ENCODE measurements at regions not wholly inside any gene's neighbourhood (a gene's known extent, or its start where the extent isn't known, plus 50 kb on each side); places are given as distances from the start of the nearest gene placed in this dataset.

DNA sequence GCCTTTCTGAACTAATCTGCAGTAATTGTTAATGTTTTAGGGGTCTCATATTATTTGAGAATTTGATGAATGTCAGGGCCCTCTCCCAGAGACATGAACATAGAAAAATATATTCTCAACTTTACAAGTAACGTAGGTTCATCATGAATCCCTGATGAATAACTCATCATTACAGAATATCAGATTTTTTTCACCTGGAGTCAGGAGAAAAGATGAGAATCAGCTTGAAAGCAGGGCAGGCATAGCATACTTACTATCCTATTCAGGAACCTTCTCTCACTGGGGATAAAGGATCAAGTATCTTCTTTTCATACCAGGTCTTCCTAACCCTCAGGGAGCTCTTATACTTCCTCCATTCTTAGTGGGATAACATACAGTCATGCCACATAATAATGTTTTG is 552.6 kb upstream of the TBL1XR1 start:
- H3K9ac ChIP-seq (ENCODE audit: low read length), result no peak overlapping the region
- H2AFZ ChIP-seq (ENCODE audit: low read length), result no peak overlapping the region
- no peak overlapping the region for H3K4me3 ChIP-seq (ENCODE audit: low read length)
- no peak overlapping the region for H3K4me2 ChIP-seq (ENCODE audit: low read depth, low read length)
- H4K20me1 ChIP-seq (ENCODE audit: insufficient read depth, low read length), result no peaks in the 10 kb centered on the region
- no peak for DNase-seq
- H3F3A ChIP-seq (ENCODE audit: insufficient read depth, low read length), result no peaks in the 10 kb centered on the region
- no peaks in the 10 kb centered on the region for H3K79me2 ChIP-seq (ENCODE audit: low read length)
- H3K36me3 ChIP-seq (replicated peaks; ENCODE audit: insufficient read depth, low read length), result no peaks in the 10 kb centered on the region
- no peaks in the 10 kb centered on the region for H3K9me3 ChIP-seq (replicated peaks; ENCODE audit: insufficient read depth, low read length)
- TF ChIP-seq EZH2 (optimal IDR thresholded peaks at IDR 0.05; ENCODE audit: low read depth, low read length), result no peak
- no peaks in the 10 kb centered on the region for H3K4me1 ChIP-seq (ENCODE audit: low read length)
- no peaks in the 10 kb centered on the region for H3K9me2 ChIP-seq (replicated peaks; ENCODE audit: insufficient read depth, low read length)
- no peaks in the 10 kb centered on the region for H3K27me3 ChIP-seq (replicated peaks; ENCODE audit: insufficient read depth, low read length)
- H3K27ac ChIP-seq (ENCODE audit: low read length), result no peak overlapping the region

DNA sequence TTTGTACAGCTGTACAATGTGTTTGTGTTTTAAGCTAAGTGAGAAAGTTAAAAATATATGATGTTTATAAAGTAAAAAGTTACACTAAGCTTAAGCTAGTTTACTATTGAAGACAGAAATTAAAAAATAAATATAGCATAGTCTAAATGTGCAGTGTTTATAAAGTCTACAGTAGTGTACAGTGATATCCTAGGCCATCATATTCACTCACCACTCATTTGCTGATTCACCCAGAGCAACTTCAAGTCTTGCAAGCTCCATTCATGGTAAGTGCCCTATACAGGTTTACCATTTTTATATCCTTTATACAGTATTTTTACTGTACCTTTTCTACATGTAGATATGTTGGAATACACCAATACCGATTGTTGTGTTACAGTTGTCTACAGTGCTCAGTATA is 553.2 kb upstream of the TBL1XR1 start:
- Histone ChIP-seq H3K4me1 (ENCODE audit: low read length) (no peaks in the 10 kb centered on the region), H4K20me1 (ENCODE audit: insufficient read depth, low read length) (no peaks in the 10 kb centered on the region), H3K4me3 (ENCODE audit: low read length) (no peak overlapping the region), H3K79me2 (ENCODE audit: low read length) (no peaks in the 10 kb centered on the region), H3K4me2 (ENCODE audit: low read depth, low read length) (no peak overlapping the region), H3F3A (ENCODE audit: insufficient read depth, low read length) (no peaks in the 10 kb centered on the region), H2AFZ (ENCODE audit: low read length) (no peak overlapping the region), H3K27me3 (replicated peaks; ENCODE audit: insufficient read depth, low read length) (no peaks in the 10 kb centered on the region), H3K36me3 (replicated peaks; ENCODE audit: insufficient read depth, low read length) (no peaks in the 10 kb centered on the region), H3K9me3 (replicated peaks; ENCODE audit: insufficient read depth, low read length) (no peaks in the 10 kb centered on the region), H3K27ac (ENCODE audit: low read length) (no peak overlapping the region), H3K9me2 (replicated peaks; ENCODE audit: insufficient read depth, low read length) (no peaks in the 10 kb centered on the region), H3K9ac (ENCODE audit: low read length) (no peak overlapping the region)
- no peak for DNase-seq
- TF ChIP-seq EZH2phosphoT487 (IDR thresholded peaks at IDR 0.05; ENCODE audit: low read length) (no peak), EZH2 (optimal IDR thresholded peaks at IDR 0.05; ENCODE audit: low read depth, low read length) (no peak)
- TF ChIP-seq, protein P1, sequence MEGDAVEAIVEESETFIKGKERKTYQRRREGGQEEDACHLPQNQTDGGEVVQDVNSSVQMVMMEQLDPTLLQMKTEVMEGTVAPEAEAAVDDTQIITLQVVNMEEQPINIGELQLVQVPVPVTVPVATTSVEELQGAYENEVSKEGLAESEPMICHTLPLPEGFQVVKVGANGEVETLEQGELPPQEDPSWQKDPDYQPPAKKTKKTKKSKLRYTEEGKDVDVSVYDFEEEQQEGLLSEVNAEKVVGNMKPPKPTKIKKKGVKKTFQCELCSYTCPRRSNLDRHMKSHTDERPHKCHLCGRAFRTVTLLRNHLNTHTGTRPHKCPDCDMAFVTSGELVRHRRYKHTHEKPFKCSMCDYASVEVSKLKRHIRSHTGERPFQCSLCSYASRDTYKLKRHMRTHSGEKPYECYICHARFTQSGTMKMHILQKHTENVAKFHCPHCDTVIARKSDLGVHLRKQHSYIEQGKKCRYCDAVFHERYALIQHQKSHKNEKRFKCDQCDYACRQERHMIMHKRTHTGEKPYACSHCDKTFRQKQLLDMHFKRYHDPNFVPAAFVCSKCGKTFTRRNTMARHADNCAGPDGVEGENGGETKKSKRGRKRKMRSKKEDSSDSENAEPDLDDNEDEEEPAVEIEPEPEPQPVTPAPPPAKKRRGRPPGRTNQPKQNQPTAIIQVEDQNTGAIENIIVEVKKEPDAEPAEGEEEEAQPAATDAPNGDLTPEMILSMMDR (IDR thresholded peaks at IDR 0.05; ENCODE audit: low read length), result no peak

DNA sequence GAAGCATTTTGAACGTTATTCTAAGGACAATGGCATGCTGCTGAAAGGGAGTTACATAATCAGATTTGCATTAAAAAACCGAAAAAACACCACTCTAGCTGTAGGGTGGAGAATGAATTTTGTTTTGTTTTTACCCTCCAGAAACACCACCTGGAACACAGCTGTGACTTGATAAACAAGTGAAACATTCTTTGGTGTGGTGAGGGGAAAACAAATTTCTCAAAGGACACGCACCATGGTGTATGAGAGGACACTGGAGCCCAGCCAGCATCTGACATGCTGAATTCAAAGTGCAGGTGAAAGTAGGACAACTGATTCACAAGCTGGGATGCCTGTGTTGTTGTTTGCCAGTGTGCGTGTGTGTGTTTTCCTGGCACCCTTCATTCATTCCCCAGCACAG is 554.5 kb upstream of the TBL1XR1 start:
- Histone ChIP-seq H3K4me3 (ENCODE audit: low read length) (no peak overlapping the region), H3K27ac (ENCODE audit: low read length) (no peak overlapping the region), H3K4me1 (ENCODE audit: low read length) (no peaks in the 10 kb centered on the region), H3K27me3 (replicated peaks; ENCODE audit: insufficient read depth, low read length) (no peaks in the 10 kb centered on the region), H3K79me2 (ENCODE audit: low read length) (no peaks in the 10 kb centered on the region), H3K9me3 (replicated peaks; ENCODE audit: insufficient read depth, low read length) (no peaks in the 10 kb centered on the region), H3K9ac (ENCODE audit: low read length) (no peak overlapping the region), H4K20me1 (ENCODE audit: insufficient read depth, low read length) (no peaks in the 10 kb centered on the region), H2AFZ (ENCODE audit: low read length) (no peak overlapping the region), H3F3A (ENCODE audit: insufficient read depth, low read length) (no peaks in the 10 kb centered on the region), H3K9me2 (replicated peaks; ENCODE audit: insufficient read depth, low read length) (no peaks in the 10 kb centered on the region), H3K4me2 (ENCODE audit: low read depth, low read length) (no peak overlapping the region), H3K36me3 (replicated peaks; ENCODE audit: insufficient read depth, low read length) (no peaks in the 10 kb centered on the region)
- DNase-seq, result no peak
- TF ChIP-seq EZH2phosphoT487 (IDR thresholded peaks at IDR 0.05; ENCODE audit: low read length), result no peak
- TF ChIP-seq, protein P1 (IDR thresholded peaks at IDR 0.05; ENCODE audit: low read length), result no peak
- TF ChIP-seq EZH2 (optimal IDR thresholded peaks at IDR 0.05; ENCODE audit: low read depth, low read length), result no peak

DNA sequence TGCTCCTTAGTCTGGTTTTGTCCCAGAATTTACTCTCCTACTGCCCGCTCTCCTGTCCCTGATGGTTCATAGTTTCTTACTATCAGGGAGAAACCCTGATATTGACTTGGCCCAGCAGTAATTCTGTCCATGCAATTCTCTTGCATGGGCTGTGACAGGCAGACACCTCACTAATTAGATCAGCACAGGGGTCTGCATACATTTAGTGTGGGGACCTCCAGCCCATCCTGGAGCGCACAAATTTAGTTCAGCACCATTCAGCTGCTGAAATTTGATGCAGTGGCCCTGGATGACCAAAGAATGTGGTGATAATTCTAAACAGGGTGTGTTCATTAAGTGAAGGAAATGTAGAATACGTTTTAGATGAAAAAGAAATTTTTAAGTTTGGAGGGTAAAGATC is 555.5 kb upstream of the TBL1XR1 start:
- H3K9ac ChIP-seq (ENCODE audit: low read length), result no peak overlapping the region
- H3K79me2 ChIP-seq (ENCODE audit: low read length), result no peaks in the 10 kb centered on the region
- H2AFZ ChIP-seq (ENCODE audit: low read length), result no peak overlapping the region
- H3K27me3 ChIP-seq (replicated peaks; ENCODE audit: insufficient read depth, low read length), result no peaks in the 10 kb centered on the region
- no peaks in the 10 kb centered on the region for H3K36me3 ChIP-seq (replicated peaks; ENCODE audit: insufficient read depth, low read length)
- no peaks in the 10 kb centered on the region for H3F3A ChIP-seq (ENCODE audit: insufficient read depth, low read length)
- H3K4me1 ChIP-seq (ENCODE audit: low read length), result no peaks in the 10 kb centered on the region
- no peak for TF ChIP-seq EZH2 (optimal IDR thresholded peaks at IDR 0.05; ENCODE audit: low read depth, low read length)
- TF ChIP-seq EZH2phosphoT487 (IDR thresholded peaks at IDR 0.05; ENCODE audit: low read length), result no peak
- TF ChIP-seq, protein P1 (IDR thresholded peaks at IDR 0.05; ENCODE audit: low read length), result no peak
- no peak overlapping the region for H3K4me2 ChIP-seq (ENCODE audit: low read depth, low read length)
- H3K9me3 ChIP-seq (replicated peaks; ENCODE audit: insufficient read depth, low read length), result no peaks in the 10 kb centered on the region
- H3K27ac ChIP-seq (ENCODE audit: low read length), result no peak overlapping the region
- H3K9me2 ChIP-seq (replicated peaks; ENCODE audit: insufficient read depth, low read length), result no peaks in the 10 kb centered on the region
- no peak overlapping the region for H3K4me3 ChIP-seq (ENCODE audit: low read length)
- no peaks in the 10 kb centered on the region for H4K20me1 ChIP-seq (ENCODE audit: insufficient read depth, low read length)
- DNase-seq, result no peak

Data from MM.1S (cell line).